Body of pancreas (tissue), 4 donors: ENCODE measurements at regions not wholly inside any gene's neighbourhood (a gene's known extent, or its start where the extent isn't known, plus 50 kb on each side); places are given as distances from the start of the nearest gene placed in this dataset.

ENCODE experiments used
- ATAC-seq: fragments of 150-250 bp; one replicate; pipeline ENCODE4 v1.9.1; 2016
- DNase-seq, 4 donors: peaks; one replicate each; pipeline ENCODE4 v3.0.0-alpha.2; 2019
- H3K27ac ChIP-seq, 4 donors: fragments of 200-600 bp; sonication (generic); 1 replicate in 3 of 4; 2 replicates in 1 of 4; pipeline versions ENCODE4 v1.5.1 to v1.6.1; 2016 to 2019; ENCODE audit warnings: mild to moderate bottlenecking in 1 of 4, mixed read lengths in 1 of 4, moderate library complexity in 1 of 4
- H3K27me3 ChIP-seq, 2 donors: fragments of 200-600 bp; sonication (generic); one replicate each; pipeline ENCODE4 v1.6.0; 2016; ENCODE audit warnings: mild to moderate bottlenecking in 1 of 2
- H3K36me3 ChIP-seq, 2 donors: fragments of 200-600 bp; sonication (generic); replicated peaks in 1 of 2; 2 replicates each; pipeline ENCODE4 v1.5.1; 2016; ENCODE audit warnings: low read depth in 2 of 2; ENCODE audit not compliant: insufficient read depth in 1 of 2
- H3K4me1 ChIP-seq: fragments of 200-600 bp; sonication (generic); one replicate; pipeline ENCODE4 v1.6.0; 2016
- H3K4me3 ChIP-seq, 2 donors: fragments of 200-600 bp; sonication (generic); 1 replicate in 1 of 2; 2 replicates in 1 of 2; pipeline ENCODE4 v1.5.1; 2016 to 2019
- H3K9me3 ChIP-seq, 3 donors: fragments of 200-600 bp; sonication (generic); 1 replicate in 2 of 3; 2 replicates in 1 of 3; pipeline ENCODE4 v1.5.1; 2016
- POLR2A ChIP-seq, 3 donors: fragments of 450-650 bp; IDR thresholded peaks; one replicate each; pipeline ENCODE4 v1.6.1; 2016; ENCODE audit warnings: antibody characterized with exemption in 3 of 3, mild to moderate bottlenecking in 2 of 3
- WGBS, 2 donors: methylation state at CpG; one replicate each; pipeline ENCODE4 v1.1.5; 2017; 5-methylcytosine and 5-hydroxymethylcytosine counted together
- intact Hi-C: fragments of 100-400 bp; cut with DNase I; formaldehyde crosslinking; loops from one replicate; pipeline ENCODE4 v1.15.1; 2023
- TF ChIP-seq, protein P1 (sequence below), 7 experiments: fragments of 450-650 bp in 4 of 7; fragments of 200-600 bp in 3 of 7; sonication (generic) in 3 of 7; IDR thresholded peaks; one replicate each; pipeline ENCODE4 v1.5.1; 2016 to 2019; ENCODE audit warnings: antibody characterized with exemption in 7 of 7

DNA sequence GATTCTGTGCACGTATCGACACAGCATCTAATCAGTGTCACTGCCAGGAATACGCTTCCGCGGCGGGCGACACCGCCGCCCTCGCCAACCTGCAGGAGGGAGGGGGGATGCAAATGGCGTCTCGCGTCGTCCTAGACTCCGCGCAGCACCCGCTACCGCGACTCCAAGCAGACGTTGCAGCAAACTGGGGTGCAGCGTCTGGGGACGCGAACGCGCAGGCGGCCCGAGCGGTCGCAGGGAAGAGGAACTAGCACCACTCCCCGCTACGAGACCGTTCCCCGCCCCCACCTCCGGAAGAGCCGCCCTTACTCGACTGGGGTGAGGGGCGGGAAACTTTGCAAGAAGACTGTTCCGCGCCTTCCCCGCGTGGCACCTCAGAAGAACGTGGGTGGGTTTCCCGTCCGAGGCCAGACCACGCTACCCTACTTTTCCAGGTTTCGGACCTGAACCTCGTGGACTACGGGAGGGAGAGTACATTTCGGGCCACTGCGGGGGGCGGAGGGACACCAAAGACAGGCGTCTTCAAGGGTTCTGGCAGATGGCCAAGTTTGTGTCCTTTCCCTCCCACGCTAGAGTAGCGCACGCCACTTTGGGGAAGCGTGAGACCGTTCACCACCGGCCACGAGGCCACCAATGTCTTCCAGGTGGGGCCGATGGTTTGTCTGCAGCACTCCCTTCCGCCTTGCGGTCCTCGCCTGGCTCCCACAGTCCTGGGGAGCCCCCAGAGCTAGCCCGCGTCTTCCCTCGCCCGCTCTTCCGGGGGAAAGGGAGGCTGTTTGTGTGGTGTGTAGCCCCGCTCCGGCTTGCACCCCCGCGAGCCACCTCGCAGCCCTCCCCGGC, 78.0 kb upstream of the BCOR start:
- TF ChIP-seq, protein P1, sequence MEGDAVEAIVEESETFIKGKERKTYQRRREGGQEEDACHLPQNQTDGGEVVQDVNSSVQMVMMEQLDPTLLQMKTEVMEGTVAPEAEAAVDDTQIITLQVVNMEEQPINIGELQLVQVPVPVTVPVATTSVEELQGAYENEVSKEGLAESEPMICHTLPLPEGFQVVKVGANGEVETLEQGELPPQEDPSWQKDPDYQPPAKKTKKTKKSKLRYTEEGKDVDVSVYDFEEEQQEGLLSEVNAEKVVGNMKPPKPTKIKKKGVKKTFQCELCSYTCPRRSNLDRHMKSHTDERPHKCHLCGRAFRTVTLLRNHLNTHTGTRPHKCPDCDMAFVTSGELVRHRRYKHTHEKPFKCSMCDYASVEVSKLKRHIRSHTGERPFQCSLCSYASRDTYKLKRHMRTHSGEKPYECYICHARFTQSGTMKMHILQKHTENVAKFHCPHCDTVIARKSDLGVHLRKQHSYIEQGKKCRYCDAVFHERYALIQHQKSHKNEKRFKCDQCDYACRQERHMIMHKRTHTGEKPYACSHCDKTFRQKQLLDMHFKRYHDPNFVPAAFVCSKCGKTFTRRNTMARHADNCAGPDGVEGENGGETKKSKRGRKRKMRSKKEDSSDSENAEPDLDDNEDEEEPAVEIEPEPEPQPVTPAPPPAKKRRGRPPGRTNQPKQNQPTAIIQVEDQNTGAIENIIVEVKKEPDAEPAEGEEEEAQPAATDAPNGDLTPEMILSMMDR (IDR thresholded peaks at IDR 0.05): no peak
- TF ChIP-seq POLR2A (IDR thresholded peaks at IDR 0.05): peak; percentile 11 to 62 (median 54)
- Histone ChIP-seq H3K4me1 (peaks cover 34% of the 10 kb centered on the region), H3K4me3 (peak overlapping the region; percentile 10 to 44), H3K9me3 (no peaks in the 10 kb centered on the region), H3K36me3 (no peaks in the 10 kb centered on the region), H3K27me3 (no peaks in the 10 kb centered on the region), H3K27ac (peak overlapping the region; percentile 92 to 98 (median 95))
- intact Hi-C loops: no loop called here
- DNase-seq: peak; percentile 61 to 79 (median 69)
- 0% methylated on average over 48 of the region's 74 CpGs; no CpG with 5 or more reads in 1 of the 2 donors for WGBS, 2 donors
- peak; percentile 32 for ATAC-seq

DNA sequence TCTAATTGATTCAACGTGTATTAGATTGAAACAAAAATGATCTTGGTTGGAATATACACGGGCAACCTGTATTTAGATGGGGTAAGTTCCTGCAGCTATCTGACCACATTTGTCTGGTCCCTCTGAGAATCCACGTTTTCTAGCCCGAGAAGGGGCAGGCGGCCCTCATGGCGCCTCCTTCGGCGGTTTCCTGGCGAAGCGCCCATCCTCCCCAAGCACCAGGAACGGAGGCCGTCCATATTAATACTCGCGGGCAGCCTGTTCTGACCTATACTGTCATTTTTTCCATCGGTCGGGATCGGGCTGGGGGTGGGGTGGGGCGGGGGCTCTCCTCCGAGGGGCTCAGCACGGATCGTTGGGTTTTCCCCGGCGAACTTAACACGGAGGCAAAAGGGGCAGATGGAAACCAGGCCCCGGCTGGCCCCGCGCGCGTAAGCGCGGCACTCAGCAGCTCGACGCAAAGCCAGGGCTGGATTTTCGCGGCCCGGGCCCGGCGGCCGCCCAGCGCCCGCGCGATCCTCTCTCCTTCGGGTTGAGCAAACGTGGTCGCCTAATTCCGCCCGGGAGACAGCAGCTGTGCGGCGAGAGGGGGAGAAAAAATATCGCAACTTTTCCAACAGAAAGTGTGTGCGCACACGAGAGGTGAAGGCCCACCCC, 77.2 kb upstream of the BCOR start:
- WGBS, 2 donors: 1 to 2% methylated on average over 6 to 23 of the region's 53 CpGs
- H3K27me3 ChIP-seq: no peaks in the 10 kb centered on the region
- peaks cover 34% of the 10 kb centered on the region for H3K4me1 ChIP-seq

DNA sequence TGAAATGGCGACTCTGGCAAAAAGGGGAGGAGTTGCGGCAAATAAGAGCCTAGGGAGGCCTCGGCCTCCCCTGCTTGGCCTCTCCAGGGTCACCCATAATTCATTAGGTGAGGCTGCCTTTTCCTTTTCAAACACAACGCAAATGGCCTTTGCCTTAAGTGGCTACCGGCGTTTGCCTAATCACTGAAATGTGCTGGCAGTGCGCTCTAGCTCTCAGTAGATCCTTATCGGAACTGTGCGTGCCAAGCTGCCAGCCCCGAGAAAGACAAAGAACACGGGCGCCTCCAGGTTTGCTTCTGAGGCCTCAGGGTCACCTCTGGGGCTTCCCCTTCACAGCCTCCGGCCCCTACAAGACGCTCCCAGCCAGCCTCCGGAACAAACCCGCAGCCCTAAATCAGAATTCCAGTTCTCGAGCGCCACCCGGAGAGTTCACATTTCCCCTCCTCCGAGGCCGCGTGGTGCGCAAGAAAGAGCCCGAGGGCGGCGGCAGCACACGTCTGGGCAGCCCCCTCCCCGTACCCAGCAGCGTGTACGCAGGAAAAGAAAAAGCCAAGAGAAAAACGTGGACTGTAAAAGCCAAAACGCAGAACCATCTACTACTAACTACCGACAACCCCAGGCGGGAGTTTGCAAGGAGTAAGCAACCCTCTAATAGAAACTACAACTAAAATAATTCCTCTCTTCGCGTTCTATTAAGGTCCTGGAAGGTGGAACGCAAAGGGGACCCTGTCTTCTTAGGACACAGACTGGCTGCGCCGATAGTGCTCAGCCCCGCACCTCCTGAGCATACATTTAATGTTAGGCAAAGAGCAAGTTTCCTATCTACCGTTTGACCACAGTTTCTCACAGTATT, 76.5 kb upstream of the BCOR start:
- H3K27ac ChIP-seq: peak overlapping the region; percentile 92 to 98 (median 95)
- ATAC-seq (no peak), DNase-seq (peak; percentile 47 to 68 (median 64))
- 10 to 38% methylated on average over 9 to 31 of the region's 41 CpGs for whole genome bisulfite sequencing, 2 donors
- no peaks in the 10 kb centered on the region for H3K9me3 ChIP-seq
- H3K36me3 ChIP-seq: no peaks in the 10 kb centered on the region
- no peaks in the 10 kb centered on the region for H3K27me3 ChIP-seq
- H3K4me3 ChIP-seq: no peak overlapping the region
- TF ChIP-seq, protein P1 (IDR thresholded peaks at IDR 0.05): no peak
- TF ChIP-seq POLR2A (IDR thresholded peaks at IDR 0.05): peak in 1 of 3 donors; percentile 11
- peaks cover 34% of the 10 kb centered on the region for H3K4me1 ChIP-seq
- intact Hi-C loops: no loop called here

More for the DNA sequence above, 77.2 kb upstream of the BCOR start:
- TF ChIP-seq, protein P1 (IDR thresholded peaks at IDR 0.05): no peak
- no peak for TF ChIP-seq POLR2A (IDR thresholded peaks at IDR 0.05)
- no peaks in the 10 kb centered on the region for H3K36me3 ChIP-seq
- DNase-seq (peak; percentile 52 to 63 (median 54)), ATAC-seq (peak; percentile 43)
- intact Hi-C loops: no loop called here
- peak overlapping the region; percentile 3 to 10 for H3K4me3 ChIP-seq
- H3K27ac ChIP-seq: peak overlapping the region; percentile 92 to 98 (median 95)
- H3K9me3 ChIP-seq: no peaks in the 10 kb centered on the region

DNA sequence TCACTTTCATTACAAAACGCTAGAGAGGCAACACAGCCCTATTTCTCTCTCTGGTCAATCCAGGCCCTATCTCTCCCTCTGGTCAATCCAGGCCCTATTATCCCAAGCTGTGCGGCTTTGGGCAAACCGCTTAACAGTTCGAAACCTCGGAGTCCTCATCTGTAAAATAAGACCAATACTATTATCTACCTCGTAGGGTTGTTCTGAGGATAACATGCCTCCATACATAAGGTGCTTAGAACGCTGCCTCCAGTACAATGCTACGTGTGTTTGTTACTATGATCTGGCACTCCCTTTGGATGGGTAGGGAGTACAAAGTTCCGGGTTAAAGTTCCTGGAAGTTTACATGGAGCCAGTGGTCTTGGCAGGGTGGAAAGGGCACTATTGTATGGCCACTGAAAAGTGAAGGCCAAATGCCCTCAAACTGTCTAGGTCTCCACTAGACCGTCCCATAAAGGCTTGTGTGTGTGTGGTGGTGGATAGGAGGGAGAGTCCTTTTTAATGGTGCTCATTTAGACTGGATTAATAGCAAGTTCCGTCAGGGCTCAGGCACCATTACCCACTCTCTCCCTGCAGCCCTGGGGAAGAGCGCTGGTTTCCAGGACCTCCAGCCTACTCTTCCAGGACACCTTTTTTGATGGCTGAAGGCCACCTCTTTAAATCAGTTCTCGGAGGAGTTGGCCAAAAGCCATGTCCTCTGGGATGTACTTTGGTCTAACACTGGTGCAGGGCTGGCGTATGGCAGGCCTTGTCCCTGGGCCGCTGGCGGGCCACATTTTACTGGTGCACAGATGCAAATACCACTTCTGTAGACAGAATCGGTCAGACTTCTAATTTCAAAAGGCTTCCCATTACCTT, 75.6 kb upstream of the BCOR start:
- intact Hi-C loops: no loop called here
- H3K27me3 ChIP-seq: no peaks in the 10 kb centered on the region

More for the DNA sequence above, 75.6 kb upstream of the BCOR start:
- no peak for ATAC-seq
- Histone ChIP-seq H3K27ac (peak overlapping the region in 3 of 4 donors; percentile 94 to 98 (median 96)), H3K4me3 (no peak overlapping the region), H3K36me3 (no peaks in the 10 kb centered on the region), H3K4me1 (peaks cover 34% of the 10 kb centered on the region), H3K9me3 (no peaks in the 10 kb centered on the region)
- WGBS, 2 donors: 72 to 91% methylated on average over 8 to 17 of the region's 17 CpGs
- peak in 2 of 4 donors; percentile 25 to 33 for DNase-seq
- no peak for TF ChIP-seq POLR2A (IDR thresholded peaks at IDR 0.05)
- TF ChIP-seq, protein P1 (IDR thresholded peaks at IDR 0.05): no peak
